ENCODE measurements at regions not wholly inside any gene's neighbourhood (a gene's known extent, or its start where the extent isn't known, plus 50 kb on each side); places are given as distances from the start of the nearest gene placed in this dataset.
A peak's percentile ranks its signal among the peaks of the same experiment; 100 is the strongest.
"Not testable (repeated sequence)": the region's sequence is repeated elsewhere in the genome, so short reads cannot be mapped to it uniquely, and the experiment has no call there.

DNA sequence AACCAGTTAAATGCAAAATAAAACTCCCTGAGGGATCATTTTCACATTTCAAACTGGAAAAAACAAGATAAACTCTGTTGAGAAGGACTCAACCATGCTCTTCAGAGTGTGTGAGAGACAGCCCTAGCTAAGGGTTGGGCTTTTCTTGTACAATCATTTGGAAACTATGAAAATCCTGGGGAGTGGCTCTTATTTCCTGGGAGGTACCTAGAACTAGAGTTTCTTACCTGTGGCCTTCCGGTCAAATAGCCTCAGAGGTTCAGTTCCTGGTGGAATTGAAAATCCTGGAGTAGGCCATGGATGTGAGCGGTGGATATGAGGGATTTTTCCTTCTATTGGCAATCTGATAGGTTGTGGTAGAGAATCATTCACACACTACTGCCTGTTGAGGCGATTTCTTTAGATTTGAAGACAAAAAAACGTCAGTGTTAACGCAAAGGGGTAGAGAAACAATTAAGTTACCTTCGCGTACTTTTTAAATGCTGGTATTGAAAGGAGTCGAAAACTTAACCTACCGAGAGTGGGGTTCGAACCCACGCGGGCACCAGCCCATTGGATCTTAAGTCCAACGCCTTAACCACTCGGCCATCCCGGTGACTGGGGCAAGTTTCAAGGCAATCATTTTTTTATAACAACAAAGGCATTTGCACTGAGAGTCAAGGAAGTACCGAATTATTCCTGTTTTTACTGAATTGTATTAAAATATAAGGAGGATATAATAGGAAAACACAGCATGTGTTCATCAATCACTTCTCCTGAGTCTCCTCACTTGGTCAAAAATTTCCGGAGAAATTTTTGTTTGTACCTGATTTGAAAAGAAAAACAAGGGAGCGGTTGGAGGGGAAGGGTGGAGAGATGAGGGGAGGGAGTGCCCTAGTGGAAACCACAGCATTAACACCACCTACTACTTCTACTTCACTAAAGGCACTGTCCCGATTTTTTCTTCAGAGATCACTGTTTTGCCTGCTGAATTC, 191.3 kb downstream of the OR2B2 start:
- peak; percentile 13 for DNase-seq

- not testable (repeated sequence) for DNase-seq
Observed at GRCh38 chr6:27719039-27719438, 193.2 kb downstream of the OR2B2 start.

DNA sequence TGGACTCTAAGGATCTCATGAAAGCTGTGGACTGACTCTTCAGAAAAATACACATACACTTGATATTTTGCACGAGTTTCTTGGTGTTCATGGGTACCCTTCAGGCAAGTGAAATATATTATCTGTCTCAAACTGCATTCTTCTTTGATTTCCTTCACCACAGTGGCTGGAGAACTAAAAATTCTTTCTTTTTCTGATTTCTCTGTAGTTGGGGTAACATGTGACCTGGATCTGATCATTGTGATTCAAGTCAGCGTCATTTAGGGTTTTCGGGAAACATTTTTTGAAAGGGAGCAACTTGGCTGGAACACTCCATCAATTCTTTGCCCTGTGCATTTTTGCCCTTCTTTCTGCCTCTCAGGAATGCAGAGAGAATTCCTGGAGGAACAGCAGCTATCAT, 205.8 kb downstream of the OR2B2 start:
- DNase-seq = no peak

GRCh38 chr6:27700337-27700736, 211.9 kb downstream of the OR2B2 start:
- DNase-seq = no peak

DNA sequence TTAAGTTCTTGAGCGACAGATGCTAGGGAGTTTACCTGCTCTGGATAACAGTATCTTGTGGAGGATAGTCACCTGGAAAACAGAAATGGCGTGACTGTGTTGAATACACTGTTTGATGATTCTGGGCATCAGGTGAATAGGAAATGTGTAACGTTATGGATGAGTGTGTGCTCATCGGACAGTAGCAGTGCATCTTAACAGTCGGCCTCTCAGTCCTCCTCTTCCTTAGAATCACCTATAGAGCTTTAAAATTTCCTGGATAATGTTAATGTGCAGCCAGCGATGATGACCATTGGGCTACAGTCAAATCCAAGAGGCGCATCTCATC, 217.7 kb downstream of the OR2B2 start:
- DNase-seq = no peak

GRCh38 chr6:27693766-27694546, 218.2 kb downstream of the OR2B2 start:
- peak; percentile 92 for DNase-seq

DNA sequence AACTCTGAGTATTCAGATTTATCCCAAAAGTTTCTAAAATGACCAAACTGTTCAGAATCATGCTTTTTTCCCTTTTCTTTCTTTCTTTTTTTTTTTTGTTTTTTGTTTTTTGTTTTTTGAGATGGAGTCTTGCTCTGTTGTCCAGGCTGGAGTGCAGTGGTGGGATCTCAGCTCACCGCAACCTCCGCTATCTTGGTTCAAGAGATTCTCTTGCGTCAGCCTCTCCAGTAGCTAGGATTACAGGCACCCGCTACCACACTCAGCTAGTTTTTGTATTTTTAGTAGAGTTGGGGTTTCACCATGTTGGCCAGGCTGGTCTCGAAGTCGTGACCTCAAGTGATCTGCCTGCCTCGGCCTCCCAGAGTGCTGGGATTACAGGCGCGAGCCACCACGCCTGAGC, 219.2 kb upstream of the ZNF184 start:
- DNase-seq = not testable (repeated sequence)

DNA sequence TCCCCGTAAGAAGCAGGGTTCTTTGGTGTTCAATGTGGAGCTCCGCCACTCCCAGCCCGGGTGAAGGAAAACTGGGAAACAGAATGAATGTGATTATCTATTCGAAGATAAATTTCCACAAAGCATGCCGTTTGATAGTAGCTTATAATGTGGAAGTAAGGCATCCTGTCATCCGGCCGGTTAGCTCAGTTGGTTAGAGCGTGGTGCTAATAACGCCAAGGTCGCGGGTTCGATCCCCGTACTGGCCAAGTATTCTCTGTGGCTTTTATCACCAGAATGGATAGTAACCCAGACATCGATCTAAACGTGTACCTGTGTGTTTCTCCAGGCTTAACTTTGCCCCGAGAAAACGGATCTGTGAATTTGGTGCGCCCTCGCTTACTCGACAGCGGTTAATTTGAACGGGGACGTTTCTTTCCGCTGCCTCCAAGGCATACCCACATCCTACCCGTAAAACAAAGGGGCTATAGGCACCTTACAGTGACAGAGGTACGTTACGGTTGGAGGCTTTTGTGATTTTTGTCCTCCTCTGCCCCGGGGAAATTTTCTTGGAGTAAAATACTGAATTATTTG, 215.2 kb upstream of the ZNF184 start:
- peak; percentile 96 for DNase-seq

DNA sequence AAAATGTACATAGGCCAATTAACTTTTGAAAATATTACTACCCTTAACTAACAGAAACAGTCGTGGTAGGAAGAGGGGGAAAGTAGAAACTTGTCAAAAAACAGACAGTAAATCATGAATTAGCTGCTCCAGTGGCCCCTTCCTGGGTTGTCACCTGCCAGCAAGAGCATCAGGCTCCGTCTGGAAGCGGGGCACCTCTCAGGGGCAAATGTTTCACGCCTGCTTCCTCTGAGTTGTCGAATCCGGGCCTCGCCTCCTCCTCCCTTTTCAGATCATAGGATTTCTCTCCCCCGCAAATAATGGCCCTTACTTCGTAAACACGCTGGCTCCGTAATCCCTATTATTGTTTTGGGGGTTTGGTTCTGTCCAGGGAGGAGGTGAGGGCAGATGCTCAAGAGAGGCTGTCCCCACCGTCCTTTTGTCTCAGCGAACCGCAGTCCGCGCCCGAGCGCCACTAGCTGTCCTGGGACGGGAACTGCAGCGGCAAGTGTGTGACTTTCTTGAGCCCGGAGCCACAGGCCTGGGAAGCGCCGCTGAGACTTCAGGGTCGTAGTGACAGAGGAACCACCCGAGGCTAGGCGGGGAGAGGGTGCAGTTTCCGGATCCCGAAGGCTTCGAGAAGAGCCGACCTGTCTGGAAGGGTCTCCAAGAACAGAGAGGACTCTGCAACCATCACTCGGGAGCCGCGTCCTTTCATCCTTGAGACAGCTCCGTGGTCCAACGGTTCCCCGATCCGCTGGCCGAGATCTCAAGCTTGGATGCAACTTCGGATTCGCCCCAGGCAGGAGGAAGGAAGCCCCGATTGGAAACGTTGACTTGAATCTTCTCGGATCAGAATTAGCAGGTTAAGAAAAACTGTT, 214.5 kb upstream of the ZNF184 start:
- peak; percentile 92 for DNase-seq

DNA sequence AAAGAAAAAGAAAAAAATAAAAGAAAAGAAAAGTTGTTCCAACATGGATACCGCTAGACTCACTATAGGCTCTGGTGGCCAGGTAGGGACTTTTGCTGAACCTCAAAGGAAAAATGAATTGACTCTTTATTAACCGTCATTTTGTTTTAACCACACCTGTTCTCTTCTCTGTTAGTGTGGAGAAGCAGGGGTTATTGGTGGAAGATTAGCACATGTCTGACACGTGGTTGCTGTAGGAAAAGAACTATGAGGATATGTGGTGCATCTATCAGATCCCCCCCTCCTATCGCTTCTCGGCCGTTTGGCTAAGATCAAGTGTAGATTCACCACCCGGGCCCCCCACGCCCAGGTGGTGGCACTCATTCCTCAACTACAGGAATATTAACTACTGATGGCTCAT, 212.4 kb upstream of the ZNF184 start:
- DNase-seq = no peak

GRCh38 chr6:27684264-27685211, 211.6 kb upstream of the ZNF184 start:
- DNase-seq = peak; percentile 84

DNA sequence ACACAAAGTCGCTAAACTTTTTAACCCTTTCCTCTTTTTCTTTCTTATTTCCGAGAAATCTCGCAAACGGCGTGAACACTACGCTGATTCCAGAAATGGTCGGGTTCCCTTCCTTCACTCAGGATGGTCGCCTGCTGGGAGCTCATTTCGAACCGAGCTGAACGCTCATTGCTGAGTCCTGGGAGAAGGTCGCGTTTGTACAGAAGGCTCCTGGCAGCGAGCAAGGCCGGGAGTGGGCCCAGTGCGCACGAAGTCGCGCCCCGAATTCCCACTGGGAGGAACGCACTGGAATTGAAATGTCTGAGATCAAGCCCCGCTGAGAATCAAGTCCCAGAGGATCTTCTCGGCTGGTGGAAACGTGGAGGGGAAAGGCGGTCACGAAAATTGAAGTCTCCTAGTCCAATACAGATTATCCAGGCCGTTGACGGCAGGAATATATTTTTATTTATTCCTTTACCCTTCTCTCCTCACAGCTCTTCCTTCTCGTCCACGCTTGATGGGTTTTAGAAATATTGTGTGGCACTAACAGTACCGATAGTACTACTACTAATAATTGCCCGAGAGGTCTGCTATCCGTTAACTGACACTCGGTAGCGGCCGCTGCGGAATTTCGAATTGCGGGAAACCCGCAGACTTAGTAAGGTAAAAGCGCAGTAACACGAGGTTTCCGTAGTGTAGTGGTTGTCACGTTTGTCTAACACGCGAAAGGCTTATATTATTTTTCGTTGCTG, 207.2 kb upstream of the ZNF184 start:
- DNase-seq = no peak

DNA sequence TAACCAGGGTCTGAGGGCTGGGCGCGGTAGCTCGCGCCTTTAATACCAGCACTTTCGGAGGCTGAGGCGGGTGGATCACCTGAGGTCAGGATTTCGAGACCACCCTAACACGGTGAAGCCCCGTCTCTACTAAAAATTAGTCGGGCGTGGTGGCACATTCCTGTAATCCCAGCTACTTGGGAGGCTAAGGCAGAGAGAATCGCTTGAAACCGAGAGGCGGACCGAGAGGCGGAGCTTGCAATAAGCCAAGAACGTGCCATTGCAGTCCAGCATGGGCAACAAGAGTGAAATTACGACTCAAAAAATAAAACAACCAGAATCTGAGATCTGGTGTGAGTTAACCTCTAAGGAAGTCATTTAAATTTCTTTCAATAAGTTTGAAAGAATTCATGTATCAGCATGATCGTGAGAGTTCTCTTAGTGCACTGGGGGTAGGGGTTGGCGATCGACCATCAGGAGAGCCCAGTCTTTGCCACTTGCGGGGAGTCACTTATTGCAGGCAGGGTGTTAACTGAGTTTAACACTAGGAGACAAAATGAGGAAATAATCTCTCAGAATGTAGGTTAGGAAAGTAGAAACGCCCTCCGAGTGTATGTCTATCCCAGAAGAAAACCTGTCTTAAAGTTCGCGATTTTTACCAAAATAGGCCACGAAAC, 206.5 kb upstream of the ZNF184 start:
- DNase-seq = no peak

DNA sequence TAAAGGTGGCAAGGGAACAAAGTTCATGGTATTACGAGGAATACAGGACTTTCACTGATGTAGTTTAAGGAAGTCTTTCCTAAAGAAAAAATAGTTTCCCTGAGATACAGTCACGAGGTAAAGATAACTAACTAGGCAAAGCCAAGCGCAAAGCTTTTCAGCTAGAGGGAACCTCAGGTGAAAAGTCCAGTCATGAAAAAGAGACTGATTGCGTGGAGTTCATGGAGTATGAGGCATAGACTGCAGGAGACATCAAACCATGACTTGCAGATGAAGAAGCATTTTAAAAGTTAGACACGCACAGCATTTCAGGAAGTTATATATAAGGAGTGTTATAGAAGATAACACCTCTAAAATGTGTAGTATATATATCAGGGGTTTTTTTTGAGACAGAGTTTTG, 205.6 kb upstream of the ZNF184 start:
- no peak for DNase-seq

DNA sequence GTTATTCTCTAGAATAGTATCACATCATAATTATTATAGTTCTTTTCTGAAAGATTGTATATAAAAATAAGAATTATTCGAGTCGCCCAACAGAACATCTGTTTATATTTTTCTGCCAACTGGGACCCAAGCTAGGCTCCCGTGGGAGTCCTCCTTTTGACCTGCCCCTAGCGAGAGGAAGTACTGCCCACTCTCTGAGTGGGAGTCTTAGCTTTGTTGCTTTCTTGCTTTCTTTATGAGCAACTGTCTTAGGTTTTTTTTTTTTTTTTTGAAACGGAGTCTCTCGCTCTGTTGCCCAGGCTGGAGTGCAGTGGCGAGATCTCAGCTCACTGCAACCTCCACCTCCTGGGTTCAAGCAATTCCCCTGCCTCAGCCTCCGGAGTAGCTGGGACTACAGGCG, 202.0 kb upstream of the ZNF184 start:
- no peak for DNase-seq

GRCh38 chr6:27672113-27672799, 199.4 kb upstream of the ZNF184 start:
- peak; percentile 45 for DNase-seq

DNA sequence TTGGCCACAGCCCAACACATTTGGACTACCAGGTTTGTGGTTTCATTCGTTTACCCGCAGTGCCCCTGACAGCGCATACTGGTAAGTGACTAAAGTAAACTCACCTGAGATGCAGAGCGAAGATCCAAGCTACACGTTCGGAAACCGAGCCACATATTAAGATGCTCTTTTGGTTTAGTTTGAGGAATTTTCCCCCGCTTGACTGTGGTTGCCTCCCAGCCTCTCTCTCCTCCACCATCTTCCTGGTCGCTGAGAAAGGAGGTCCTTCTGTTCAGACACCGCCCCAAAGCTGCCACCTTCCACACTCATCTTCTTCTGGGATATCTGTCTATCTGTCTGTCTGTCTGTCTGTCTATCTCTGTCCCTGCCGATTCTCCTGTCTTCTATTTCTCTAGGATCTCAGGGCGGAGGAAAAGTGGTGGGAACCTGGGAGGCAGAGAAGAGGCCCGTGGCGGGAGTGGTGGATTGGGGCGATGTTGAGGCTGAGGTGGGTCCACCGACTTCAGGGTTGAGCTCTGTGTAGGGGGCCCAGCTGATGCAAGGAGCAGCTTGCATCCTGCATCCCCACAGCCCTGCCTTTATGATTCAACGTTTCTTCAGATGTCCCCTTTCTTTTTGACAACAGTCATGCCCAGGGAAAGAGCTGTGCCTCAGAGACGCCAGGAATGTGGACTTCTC, 196.9 kb upstream of the ZNF184 start:
- no peak for DNase-seq

DNA sequence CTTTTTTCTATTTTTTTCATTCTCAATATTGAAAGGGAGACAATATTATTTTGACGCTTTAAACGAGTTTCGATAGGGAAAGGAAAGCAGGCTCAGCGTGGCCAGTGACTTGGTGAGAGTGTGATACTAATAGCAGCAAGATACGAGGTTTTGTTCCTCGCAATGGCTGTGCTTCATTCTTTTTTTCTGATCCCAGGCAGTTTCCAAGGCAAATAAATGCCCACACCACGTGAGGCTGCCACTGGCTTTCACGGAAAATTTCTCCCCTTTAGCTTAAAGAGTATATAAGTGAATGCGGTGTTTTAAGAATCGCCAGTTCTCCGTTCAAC, 196.4 kb upstream of the ZNF184 start:
- no peak for DNase-seq
